Gastroesophageal sphincter (tissue), 2 donors: ENCODE measurements at regions not wholly inside any gene's neighbourhood (a gene's known extent, or its start where the extent isn't known, plus 50 kb on each side); places are given as distances from the start of the nearest gene placed in this dataset.

Experiments
- POLR2A ChIP-seq, 2 donors: fragments of 450-650 bp; IDR thresholded peaks; one replicate each; pipeline ENCODE4 v1.6.1; 2017; ENCODE audit warnings: antibody characterized with exemption in 2 of 2, mild to moderate bottlenecking in 2 of 2, moderate library complexity in 1 of 2
- POLR2AphosphoS5 ChIP-seq: sonication (generic); formaldehyde crosslinking; IDR thresholded peaks from one replicate; pipeline ENCODE4 v1.6.1; 2017; ENCODE audit warnings: antibody characterized with exemption

- TF ChIP-seq POLR2AphosphoS5 = no peak
- TF ChIP-seq POLR2A (IDR thresholded peaks at IDR 0.05) = no peak
These were observed 211.0 kb upstream of the POGK start for GRCh38 chr1:166628259-166628658.
